ENCODE measurements at regions not wholly inside any gene's neighbourhood (a gene's known extent, or its start where the extent isn't known, plus 50 kb on each side); places are given as distances from the start of the nearest gene placed in this dataset.

DNA sequence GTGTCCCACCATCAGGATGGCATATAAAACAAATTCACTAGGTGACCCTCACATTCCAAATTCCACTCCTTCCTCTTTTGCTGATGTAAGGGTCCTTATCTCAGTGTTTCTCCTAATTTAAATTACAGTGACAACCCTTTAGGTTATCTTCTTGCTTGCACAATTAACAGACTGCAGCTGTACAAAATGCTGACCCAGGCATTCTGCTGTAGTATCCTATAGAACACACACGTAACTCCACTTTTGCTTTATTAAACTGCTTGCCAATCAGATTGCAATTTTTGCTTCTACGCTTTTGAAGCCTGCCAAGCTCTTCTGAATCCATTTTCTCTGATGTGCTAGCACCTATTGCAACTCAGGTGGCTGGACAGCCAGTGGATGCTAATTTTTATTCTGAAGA lies 950.3 kb downstream of the TFAP2A start:
- FAIRE-seq = no peak
- DNase-seq (ENCODE audit: insufficient read length, low spot score) = no peak
- no peak for TF ChIP-seq CTCF (IDR thresholded peaks at IDR 0.05; ENCODE audit: insufficient read depth, missing control alignments)

DNA sequence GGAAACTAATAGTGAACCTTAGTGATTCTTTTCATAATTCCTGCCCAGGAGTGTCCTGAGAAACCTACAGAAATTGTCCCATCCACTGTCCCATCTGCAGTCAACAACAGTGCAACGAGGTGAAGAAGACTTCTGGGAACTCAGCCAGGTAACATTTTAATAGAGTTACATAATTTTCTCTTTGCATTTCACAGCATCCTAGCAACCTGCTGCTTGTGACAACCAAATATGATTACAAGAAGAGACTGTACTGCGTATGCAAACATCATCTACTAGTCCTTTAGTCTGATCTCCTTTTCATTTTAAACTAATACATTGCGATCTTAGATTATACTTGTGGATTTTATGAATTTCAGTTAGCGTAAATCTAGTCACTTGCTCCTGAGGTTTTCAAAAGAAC lies 951.6 kb downstream of the TFAP2A start:
- DNase-seq (ENCODE audit: insufficient read length, low spot score) = no peak
- no peak for FAIRE-seq
- TF ChIP-seq CTCF (IDR thresholded peaks at IDR 0.05; ENCODE audit: insufficient read depth, missing control alignments) = no peak

DNA sequence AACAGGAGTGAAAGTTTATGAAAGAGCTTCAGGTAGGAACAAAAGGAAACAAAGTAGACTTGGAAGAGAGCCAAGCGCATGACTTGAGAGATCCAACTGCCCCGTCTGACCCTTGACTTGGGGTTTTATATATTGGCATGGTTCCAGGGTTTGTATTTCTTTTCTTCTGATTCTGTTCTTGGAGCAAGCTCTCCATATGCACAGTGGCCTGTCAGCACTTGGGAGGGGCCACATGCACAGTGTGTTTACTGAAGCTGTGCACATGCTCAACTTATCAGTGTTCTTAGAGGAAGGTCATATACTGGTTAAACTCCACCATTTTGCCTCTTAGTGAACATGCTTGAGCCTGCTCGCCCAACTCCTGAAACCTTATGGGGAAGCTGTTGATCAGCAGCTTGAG lies 953.7 kb downstream of the TFAP2A start:
- FAIRE-seq (no peak), DNase-seq (ENCODE audit: insufficient read length, low spot score) (no peak)
- TF ChIP-seq CTCF (IDR thresholded peaks at IDR 0.05; ENCODE audit: insufficient read depth, missing control alignments) = no peak

GRCh38 chr6:9458424-9458823 lies 956.5 kb downstream of the TFAP2A start:
- TF ChIP-seq CTCF (IDR thresholded peaks at IDR 0.05; ENCODE audit: insufficient read depth, missing control alignments) = no peak
- no peak for DNase-seq (ENCODE audit: insufficient read length, low spot score)
- no peak for FAIRE-seq

DNA sequence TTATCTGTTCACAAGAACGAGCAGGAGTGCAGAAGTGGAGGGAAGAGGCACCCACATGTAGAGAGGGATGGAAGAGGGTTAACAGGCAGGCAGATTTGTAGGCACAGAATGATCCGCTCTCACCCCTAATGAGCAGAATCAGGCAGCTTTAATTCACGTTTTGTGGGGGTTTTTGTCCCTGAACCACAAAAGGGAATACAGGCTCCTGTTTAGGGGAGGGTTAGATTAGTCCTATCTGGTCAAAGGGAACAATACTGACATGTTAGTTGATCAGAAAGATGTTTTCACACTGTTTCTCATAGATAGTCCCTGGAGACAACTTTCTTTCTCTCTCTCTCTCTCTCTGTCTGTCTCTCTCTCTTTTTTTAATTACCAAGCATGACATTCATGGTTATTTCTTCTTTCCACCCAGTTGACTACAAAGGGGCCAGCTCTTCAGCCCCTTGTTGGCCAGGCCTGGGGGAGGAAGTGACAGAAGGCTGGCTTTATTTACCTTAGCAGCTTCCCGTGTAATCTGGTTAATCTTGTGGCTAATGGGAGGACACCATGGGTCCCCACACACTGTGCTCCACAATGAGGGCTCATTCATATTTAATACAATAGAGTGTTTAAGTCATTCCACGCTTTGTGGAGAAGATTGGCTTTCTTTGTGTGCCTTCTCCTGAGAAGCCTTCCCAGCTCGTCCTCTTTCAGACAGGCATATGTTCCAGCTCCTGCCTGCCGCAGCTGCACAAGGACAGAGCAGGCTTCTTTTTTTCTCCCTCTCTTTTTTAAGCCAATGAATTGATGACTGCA lies 958.8 kb downstream of the TFAP2A start:
- TF ChIP-seq CTCF (IDR thresholded peaks at IDR 0.05; ENCODE audit: insufficient read depth, missing control alignments) = no peak
- DNase-seq (ENCODE audit: insufficient read length, low spot score) = no peak
- FAIRE-seq = no peak

GRCh38 chr6:9439621-9440330 lies 975.1 kb downstream of the TFAP2A start:
- no peak for TF ChIP-seq CTCF (IDR thresholded peaks at IDR 0.05; ENCODE audit: insufficient read depth, missing control alignments)
- FAIRE-seq (no peak), DNase-seq (ENCODE audit: insufficient read length, low spot score) (no peak)

DNA sequence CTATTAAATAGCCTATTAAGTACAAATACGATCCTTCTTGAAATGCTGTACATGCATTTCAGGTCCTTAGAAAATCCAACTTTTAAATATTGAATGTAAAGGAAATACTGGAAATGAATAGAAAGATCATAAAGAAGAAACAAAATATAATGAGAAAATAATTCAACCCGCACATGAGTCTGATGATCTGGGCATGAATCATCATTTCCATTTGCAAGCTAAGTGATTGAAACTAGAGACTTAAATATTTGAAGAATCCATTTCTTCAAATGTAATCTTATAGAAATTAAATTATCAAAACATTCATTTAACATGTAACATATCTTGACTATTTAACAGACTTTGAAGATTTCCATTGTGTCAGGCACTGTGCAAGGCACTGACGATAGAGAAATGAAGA lies 977.0 kb downstream of the TFAP2A start:
- DNase-seq (ENCODE audit: insufficient read length, low spot score) (no peak), FAIRE-seq (no peak)
- TF ChIP-seq CTCF (IDR thresholded peaks at IDR 0.05; ENCODE audit: insufficient read depth, missing control alignments) = no peak

All from D721Med (cell line).